SK-N-DZ (cell line): ENCODE measurements at regions not wholly inside any gene's neighbourhood (a gene's known extent, or its start where the extent isn't known, plus 50 kb on each side); places are given as distances from the start of the nearest gene placed in this dataset.
A peak's percentile ranks its signal among the peaks of the same experiment; 100 is the strongest.

Experiments
- DNase-seq: peaks from one replicate; pipeline ENCODE4 v3.0.0-alpha.2; 2015; ENCODE audit warnings: low spot score

DNA sequence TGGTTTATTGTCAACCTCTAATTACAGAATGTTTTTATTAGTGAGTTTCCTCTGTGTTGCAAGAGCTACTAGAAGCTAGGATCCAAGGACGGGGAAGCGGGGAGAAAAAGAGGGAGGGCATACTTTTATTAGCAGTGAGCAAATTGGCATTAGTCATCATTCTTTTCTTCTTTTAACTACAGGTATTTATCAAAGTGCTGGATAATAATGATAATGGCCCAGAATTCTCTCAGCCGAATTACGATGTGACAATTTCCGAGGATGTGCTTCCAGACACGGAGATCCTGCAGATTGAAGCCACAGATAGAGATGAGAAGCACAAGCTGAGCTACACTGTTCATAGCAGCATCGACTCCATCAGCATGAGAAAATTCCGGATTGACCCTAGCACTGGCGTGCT, 179.7 kb upstream of the MTNR1B start:
- DNase-seq, result no peak

DNA sequence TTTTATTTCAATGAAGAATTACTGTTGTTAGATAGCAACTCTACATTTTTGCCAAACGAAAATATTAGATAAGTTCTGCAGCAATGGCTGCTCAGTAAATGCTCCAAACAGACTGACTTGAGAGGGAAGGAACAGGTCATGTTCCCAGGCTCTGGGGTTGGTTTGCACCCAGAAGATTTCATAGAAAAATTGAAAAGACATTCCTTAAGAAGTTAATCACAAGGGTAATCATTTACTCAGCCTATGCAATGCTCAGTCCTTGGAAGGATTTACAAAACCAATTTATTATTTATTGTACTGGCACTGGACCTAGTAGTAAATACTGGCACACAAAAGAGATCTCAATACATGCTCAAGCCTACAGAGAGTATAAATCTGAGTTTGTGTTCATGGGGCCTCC, 179.1 kb upstream of the MTNR1B start:
- DNase-seq, result no peak

DNA sequence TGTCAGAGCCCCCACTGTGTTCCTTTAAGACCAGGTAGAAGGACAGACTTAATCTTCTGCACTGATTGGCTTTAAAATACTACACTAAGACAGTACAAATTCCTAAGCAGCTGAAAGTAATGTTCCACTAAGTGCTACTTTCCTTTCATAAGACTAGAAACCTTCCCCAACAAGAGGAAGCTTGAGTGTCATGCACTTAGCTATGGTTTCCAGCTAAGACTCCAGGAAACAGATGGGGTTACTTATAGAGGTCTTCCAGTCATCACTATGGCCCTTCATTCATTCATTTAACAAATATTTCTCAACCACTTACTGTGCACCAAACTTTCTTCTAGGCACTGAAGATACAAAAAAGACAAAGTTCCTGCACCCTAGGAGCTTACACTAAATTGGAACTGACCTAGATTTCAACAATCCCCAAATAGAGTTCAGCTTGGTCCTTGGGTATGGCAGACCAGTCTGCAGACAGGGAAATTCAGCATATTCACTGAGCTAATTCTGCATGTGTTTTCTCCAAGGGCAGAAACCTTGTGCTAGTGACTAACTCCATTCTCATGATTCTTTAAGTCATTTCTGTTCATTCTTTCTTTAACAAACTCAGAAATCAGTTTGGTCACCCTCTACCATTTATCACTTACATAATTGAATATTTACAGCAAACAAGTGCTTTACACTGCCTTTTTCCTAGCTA, 178.4 kb upstream of the MTNR1B start:
- no peak for DNase-seq

DNA sequence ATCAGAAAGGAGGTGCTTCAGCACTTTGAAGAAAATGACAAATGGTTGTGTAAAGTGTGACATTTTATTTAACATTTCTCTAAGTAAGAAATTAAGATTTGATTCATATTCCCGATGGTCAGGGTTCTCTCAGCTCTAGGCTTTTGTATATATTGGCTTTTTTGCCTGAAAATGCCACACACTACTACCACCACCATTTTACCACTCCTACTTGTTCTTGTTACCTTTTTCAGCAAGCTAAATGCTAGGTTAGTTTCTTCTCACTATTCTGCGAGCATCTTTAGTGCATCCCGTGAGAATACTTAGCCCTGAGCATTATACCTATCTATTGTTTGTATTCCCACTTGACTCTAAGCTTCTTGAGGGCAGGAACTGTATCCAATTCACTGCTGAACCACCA, 177.6 kb upstream of the MTNR1B start:
- DNase-seq, result no peak

DNA sequence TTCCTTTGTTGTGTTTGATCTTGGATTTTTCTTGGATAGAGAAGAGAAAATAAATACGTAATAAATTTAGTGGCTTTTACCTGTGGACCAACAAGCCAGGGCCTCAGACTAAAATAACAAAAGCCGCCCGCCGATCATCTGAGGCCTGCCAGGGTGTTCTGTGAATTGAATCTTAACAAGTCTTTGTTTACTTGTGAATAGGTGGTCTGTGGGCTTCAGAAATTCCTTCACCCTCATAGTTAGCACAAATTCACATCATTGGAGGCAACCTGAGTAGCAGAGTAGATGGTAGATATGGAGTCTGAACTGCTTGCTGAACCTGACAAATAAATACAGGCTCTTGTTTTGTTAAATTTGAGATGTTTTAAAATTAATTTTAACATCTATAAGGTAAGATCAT, 176.3 kb upstream of the MTNR1B start:
- no peak for DNase-seq

DNA sequence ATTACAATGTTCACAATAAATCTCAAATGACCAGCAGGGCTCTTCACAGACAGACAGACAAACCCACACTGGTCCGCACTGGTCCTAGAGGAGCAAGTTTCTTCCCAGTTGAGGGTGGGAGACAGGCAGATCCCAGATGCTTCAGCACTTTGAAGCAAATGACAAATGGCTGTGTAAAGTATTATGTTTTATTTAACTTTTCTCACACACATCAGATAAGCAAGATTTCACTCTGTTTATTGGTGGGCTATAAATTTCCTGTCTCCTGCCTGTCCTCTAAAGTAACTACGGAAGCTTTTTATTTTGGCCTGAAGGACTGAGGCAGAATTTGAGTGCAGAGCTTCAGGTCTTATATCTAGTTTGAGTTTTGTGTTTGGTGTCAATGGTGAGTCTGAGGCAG, 174.7 kb upstream of the MTNR1B start:
- no peak for DNase-seq

DNA sequence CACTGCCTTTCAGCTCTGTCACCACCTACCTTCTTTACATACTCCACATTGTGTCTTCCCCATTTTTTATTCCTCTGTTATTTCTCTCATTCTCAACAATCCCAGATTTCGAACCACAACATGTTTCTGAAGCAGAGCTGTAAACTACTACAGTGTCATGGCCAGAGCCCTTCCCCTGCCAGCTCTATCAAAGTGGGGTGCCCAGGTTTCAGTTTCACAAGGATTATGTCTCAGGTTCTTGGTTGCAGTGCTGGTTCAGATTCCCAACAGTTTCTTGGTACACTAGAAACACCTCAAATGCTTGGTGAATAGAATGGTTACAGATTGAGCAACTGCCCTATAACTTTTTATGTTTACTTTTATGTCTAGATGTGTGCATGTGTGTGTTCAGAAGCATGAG, 172.7 kb upstream of the MTNR1B start:
- DNase-seq, result no peak

DNA sequence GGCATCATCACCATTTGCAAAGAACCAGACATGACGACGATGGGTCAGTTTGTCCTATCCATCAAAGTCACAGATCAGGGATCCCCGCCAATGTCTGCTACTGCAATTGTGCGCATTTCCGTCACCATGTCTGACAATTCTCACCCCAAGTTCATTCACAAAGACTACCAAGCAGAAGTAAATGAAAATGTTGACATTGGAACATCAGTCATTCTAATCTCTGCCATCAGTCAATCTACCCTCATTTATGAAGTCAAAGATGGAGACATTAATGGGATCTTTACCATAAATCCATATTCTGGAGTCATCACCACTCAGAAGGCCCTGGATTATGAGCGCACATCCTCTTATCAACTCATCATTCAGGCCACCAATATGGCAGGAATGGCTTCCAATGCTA, 171.6 kb upstream of the MTNR1B start:
- DNase-seq, result no peak

DNA sequence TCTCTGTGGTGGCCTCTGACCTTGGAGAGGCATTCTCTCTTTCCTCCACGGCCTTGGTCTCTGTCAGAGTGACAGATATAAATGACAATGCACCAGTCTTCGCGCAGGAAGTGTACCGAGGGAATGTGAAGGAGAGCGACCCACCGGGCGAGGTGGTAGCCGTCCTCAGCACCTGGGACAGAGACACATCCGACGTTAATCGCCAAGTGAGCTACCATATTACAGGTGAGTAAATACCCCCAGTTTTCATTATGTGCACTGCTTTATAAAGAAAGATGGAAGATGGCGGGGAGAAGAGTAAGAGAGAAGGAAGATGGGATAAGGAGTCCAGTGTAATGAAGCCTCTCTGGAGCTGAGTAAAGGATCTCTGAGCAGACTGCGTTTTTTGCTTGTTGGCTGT, 167.8 kb upstream of the MTNR1B start:
- no peak for DNase-seq

DNA sequence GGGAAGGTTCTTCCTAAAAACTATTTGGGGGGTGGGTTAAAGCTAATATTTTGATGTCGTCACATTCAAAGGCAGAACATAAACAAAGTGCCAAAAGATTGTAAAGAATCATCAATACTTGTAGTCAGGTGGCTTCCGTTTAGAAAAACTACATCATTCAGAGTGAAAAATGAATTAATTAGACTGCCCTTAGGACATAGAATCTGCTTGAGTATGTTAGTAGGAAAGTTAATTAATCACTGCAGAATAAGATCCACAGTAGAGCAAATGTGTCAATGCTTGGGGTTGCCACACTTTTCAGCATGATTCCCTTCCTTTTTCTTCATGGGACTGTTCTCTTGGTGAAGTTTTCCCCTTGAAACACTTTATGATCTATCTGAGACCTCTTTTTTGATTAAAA, 166.8 kb upstream of the MTNR1B start:
- DNase-seq, result no peak

DNA sequence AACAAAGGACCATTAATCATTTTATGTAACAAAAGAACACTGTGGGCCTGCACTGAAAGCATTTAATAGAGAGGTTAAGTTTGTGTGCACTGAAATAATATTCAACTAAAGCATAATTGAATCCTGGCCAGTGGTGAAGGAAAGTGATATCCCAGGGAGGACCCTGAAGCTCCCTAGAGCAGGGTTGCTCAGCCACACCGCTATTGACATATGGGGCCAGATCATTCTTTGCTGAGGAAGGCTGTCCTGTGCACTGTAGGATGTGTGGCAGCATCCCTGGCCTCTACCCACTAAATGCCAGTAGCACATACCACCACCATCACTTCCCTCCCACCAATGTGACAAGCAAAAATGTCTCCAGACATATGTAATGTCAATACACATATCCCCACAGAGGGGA, 166.1 kb upstream of the MTNR1B start:
- no peak for DNase-seq

DNA sequence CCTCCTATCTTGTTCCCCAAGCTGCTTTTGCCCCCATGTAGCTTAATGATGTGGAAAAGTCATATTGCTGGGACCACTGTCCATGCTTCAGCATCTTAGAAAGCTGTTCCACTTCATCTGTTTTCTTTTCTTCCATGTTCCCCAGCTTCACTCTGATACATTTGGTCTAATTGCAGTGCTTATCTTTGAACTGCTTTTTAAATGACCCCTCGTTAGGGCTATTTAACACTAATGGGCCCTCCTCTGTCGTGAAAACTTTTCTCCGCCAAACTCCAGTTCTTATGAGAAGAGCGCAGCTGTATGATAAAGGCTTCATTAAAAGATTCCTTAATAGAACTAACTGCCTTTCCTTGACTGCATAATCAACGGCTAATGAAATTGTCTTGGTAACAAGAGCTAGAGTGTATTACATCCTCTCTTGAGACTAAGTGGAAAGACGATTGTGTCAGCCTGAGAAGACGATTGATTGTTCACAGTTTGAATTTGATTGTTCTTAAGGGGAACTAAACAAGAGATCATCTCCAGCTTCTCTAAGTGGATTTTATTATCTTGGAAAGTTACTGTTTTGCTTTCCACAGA, 165.0 kb upstream of the MTNR1B start:
- DNase-seq, result no peak

DNA sequence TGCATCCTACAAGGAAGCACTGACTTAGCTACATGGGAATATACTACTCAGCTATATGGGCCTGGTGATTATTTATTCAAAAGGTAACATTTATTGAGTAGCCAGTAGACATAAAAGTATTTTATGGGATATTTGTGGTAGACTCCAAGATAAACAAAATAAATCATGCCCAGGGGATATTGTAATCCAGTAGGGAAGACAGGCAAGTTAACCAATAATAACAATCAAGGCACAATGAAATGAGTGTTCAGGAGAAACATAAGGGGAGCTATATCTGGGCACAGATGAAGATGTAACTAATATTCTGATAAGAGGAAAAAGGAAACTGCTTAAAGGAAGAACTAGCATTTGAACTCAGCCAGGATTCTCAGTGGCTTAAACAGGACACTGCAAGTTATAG, 161.4 kb upstream of the MTNR1B start:
- no peak for DNase-seq

DNA sequence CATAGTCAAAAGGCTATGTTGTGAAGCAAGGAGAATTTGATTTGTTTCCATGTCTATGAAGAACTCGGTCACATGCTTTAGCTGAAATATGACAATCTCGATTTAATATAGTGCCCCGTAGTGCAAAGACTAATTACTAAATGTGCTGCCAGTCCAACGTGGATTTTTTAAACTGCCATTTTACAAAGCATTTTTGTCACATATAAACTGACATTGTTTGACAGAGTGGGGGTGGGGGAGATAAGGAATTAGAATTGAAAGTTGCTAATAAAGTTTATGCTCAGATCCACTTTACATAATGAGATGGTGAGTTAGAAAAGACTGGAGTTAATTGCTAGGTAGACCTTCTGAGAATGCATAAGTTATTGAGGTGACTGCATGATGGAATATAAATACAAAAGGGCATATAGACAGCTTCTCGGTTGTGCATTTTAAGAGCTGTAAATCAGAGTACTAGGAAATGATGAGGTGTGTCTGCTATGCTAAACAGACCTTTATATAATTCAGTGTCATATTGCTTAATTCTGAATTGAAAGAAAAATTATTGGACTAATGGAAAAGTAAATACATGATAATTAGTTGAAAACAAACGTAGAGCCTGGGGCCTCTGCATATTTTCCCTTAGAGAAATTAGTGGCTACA, 158.9 kb upstream of the MTNR1B start:
- DNase-seq, result no peak

DNA sequence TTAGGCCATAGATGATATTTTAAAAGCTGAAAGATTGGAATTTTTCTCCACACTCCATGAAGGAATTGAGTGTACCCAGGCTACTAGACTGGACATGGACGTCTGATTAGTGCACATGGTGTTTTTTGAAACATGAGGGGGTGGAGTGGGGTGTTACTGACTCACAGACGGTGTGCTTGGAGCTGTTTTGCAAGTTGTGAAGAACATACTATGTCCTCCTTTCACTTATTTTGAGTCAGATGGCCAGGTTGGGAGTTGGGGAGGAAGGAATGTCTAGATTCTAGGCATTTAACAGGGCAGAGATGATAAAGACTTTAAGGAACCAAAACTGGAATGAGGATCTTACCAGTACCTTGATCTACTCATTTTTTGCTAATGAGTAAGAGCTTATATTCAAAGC, 158.1 kb upstream of the MTNR1B start:
- no peak for DNase-seq

DNA sequence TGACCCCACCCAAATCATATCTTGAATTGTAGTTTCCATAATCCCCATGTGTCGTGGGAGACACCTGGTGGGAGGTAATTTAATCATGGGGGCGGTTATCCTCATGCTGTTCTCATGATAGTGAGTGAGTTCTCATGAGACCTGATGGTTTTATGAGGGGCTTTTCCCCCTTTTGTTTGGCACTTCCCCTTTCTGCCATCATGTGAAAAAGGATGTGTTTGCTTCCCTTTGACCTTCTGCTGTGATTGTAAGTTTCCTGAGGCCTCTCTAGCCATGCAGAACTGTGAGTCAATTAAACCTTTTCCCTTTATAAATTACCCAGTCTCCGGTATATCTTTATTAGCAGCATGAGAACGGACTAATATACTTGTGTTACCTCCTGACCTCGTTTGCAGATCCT, 156.6 kb upstream of the MTNR1B start:
- DNase-seq, result peak; percentile 23

DNA sequence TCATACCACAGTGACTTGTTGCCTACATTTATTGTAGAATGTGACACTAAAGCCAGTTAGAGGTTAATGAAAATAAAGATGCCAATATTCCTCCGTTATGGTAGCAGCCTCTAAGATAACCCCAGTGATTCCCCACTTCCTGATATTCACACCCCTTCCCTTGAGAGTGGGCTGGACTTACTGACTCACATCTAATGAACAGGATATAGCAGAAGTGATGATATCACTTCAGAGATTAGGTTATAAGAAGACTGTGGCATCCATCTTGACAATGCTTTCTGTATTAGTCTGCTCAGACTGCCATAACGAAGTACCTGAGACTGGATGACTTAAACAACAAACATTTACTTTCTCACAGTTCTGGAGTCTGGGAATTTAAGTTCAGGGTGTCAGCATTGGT, 149.6 kb upstream of the MTNR1B start:
- DNase-seq, result no peak

DNA sequence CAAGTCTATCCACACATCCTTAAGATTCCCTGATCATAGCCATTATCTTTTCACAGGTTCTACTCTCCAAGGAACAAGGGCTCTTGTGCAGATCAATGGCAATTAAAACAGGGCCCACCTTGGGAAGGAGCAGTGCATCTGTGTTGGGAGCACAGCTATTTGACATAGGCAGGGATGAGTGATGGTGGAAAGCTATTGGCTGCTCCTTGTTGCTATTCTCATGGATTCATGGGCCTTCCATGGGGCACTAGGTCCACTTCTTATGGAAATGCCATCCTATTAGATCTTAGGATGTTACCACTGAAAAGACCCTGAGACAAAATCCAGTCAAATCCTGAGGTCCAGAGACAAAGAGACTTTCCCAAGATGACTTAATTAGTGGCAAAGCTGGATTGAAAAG, 148.6 kb upstream of the MTNR1B start:
- DNase-seq, result no peak

DNA sequence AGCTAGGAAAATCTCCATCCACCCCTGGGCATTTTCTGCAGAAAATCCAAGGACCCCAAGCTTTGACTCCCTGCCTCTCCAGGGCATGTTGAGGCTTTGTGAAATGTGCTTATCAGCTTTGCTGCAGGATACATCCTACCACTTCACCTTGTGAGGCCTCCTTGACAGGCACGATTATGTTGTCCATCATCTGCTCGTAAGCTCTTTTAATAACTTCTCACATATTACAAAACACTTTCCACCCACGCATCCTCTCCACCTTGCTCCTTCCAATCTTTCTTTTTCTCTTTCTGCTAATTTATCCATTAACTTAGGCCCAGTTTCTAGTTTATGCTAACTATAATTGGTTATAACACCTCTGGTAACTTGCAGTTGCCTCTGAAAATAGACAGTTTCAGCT, 147.0 kb upstream of the MTNR1B start:
- DNase-seq, result no peak

DNA sequence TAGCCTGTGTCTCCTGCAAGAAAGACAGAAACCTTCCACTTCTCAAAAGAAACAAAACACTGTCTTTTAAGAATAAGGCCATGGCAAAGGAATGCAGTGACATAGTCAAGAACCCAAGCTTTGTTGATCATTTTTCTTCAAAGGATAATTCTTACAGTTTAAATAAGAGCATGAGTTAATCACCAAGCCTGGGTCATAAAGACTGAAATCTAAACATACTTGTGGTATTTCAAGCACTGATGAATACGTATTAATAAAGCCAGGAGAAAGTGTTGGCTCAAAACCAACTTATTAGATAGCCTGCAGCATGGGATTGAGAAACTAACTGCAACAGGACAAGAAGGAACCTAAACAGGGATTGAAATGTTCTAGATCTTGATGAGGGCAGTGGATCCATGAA, 143.3 kb upstream of the MTNR1B start:
- no peak for DNase-seq

DNA sequence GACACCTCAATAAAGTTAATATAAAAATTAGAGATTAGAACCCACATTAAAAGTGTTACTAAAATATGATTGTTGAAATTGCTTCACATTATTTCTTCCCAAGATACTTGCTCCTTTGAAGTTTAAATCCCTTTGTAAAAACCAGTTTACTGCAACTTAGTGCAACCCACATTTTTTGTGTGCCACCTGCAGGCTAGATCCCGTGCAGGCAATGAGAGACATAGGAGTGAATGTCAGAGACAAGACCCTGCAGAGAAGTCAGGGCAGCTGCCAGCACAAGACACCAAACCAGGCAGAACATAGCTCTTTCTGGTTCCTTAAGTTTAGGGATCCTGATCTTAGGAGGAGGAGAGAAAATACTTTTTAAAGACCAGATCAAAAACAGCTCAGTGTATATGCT, 142.8 kb upstream of the MTNR1B start:
- no peak for DNase-seq

DNA sequence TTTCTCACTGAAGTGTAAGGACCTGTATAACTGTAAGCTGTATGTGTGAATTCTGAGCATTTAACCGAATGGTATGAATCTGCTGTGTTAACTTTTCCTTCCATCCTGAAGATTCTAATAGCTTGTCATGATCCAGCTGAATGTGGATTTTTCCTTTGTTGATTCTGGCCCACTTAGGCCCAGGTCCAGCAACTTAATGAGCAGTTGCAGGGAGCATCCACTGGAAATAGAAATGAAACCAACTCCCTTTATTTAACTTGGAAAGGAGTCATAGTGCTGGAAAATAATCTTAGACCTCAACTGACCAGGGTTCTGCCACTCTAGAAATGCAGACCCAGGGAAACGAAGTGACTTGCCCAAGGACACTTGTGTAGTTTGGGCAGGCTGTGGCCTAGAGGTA, 142.3 kb upstream of the MTNR1B start:
- no peak for DNase-seq

DNA sequence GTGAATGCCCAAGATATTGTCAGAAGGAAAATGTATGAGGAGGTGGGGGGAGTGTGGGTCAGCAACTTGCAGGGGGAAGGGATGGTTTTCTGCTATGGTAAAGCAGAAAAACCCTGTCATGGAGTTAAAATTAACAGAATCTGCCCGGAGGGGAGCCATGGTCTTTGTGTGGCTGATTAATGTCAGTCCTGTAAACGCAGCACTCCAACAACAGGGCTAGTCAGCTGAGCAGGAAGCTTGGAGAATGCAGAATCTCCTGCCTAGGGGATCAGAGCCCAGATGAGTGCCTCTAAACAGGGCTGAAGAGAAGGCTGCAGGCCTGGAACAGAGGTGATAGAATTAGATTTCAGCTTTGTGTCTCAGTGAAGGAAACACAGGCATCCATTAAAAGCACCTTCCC, 140.9 kb upstream of the MTNR1B start:
- DNase-seq, result peak; percentile 91

DNA sequence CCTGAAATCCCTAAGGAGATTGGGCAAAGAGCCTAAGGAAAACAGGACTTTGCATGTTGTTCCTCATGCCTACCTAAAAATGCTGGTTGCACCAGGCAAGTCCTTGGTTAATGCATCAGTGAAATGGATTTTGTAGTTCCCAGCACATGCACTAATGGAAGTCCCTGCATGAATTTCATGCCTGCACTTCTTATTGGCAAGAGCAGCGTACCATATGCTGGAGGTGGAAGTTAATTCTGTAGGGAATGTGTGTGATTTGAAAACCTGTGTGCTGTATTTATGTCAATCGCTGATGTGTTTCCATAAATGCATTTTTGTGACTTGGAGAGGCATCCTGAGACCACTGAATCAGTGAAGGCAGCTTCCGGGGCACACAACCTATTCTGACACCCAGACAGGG, 140.3 kb upstream of the MTNR1B start:
- no peak for DNase-seq
